ENCODE measurements at regions not wholly inside any gene's neighbourhood (a gene's known extent, or its start where the extent isn't known, plus 50 kb on each side); places are given as distances from the start of the nearest gene placed in this dataset.

DNA sequence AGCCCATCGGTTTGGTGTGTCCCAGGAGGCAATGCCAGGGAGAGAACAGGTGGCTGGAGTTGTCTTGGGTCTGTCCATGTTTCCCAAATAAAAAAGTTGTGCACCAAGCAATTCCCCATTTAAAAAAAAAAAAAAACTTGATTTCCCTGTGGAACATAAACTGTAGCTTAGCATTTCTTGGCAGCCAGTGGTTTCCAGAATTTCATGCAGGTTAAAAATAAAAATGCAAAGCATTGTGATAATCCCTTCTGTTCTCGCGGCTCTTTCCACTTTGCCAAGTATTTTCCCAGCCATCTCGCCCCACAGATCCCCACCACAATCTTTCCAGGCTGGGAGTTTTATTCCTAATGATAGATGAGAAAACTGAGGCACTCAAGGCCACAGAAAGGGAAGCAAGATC is 51.4 kb upstream of the MSX1 start:
- DNase-seq (ENCODE audit: low read depth in 3 of 3), result no peak

DNA sequence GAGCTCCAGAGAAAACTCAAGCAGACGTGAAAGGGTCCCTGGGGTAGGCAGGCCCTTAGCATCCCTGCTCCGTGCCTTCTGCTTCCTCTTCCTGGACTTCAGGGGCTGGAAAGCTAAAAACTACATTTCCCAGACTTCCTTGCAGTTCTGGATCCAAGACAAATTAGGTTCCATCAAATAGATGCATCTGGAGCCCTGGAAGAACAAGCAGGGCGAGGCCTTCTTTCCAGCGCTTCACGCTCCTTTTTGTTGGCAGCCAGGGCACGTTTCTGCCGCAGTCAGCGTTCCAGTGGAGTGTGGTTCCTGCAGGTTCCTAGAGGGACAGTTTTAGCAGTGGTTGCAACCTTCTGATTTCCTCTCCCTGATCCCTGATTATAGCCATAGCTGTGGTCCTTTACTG is 53.6 kb upstream of the MSX1 start:
- DNase-seq (ENCODE audit: low read depth in 3 of 3), result no peak

DNA sequence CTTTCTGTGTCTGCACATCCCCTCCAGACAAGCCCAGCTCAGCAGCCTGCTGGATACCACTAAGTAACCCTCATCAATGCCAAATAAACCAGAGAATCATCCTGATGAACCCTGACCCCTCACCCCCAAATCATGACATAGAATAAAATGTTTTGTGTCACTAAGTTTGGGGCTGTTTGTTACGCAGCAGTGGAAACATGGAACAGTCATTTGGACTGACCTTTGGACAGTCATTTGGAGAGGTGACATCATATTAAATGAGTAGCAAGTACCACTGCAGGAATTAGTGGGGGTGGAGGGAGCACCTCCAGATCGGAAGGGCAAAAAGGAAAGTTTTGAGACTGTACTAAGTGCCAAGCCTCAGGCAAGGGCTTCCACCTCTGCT is 55.6 kb upstream of the MSX1 start:
- no peak for DNase-seq (ENCODE audit: low read depth in 3 of 3)

DNA sequence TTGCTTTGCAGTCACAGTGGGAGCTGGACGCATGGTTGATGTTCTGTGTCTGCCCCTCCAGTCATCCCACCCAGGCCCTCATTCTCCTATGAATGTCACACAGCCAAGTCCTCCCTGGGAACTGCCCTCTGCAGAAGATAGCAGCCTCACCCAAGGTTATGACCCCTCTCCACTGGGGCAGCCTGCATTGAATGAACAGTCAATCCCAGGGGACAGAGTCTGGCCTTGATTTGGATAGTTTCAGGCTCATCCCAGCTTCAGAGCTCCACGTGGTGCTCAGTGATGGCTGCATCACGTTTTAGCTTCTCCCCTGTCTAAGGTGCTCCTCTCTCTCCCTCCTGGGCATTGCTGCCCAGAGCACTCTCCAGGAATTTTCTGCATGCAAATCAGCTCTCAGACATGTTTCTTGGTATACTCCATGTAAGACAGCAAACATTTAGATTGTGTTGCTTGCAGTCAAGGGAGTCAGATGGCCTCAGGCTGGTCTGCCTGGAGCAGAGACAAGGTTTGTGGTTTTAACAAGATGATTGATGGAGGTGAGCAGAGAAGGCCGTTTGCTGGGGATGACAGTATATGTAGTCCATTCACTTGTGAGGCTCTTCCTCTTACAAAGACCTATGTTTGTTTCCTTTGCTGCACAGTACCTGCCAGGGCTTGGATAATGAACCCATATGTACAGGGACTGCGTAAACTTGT is 56.1 kb upstream of the MSX1 start:
- DNase-seq (ENCODE audit: low read depth in 3 of 3), result no peak

DNA sequence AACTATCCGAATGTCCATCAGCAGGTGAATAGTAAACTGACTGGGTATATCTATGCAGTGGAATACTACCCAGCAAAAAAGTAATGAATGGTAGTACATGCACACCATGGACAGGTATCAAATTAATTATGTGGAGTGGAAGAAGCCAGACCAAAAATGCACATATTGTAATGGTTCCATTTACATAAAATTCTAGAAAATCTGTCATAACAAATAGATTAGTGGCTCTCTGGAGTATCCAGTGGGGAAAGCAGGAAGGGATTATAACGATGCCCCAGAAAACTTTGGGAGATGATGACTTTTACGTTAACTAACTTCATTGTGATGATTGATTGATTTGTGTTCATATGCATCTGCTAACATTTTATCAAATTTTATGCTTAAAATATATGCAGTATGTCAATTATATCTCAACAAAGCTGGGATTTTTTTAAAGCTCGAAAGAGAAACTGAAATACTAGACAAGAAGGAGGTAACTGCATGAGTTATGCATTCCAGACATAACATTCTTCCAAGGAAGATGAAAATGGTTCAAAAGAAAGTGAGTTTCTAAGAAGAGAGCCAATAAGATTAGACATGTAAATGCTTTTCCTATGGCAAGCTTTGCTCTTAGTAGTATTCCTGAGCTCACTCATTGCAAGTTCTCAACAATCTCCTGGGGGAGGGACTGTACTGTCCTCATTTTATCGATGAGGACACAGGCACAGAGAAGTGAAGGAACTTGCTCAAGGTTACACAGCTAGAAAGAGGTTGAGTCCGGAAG is 58.6 kb upstream of the MSX1 start:
- DNase-seq (ENCODE audit: low read depth in 3 of 3), result no peak

DNA sequence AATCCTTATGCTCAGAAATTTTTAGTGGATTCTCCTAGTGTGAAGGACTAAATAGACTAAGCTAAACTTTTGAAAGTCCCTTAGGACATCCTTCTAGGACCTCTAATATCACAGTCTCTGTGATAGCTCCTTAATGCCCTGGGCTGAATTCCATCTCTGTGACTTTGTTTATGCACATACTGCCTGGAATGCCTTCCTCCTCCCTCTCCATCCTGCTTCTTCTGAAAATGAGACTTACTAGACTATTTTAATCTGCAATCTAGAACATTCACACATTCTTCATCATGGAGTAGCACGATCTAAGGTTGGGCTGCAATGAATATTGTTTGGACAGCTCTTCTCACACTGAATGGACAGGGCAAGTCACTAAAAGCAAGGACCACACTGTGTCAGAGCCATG is 65.0 kb upstream of the MSX1 start:
- no peak for DNase-seq (ENCODE audit: low read depth in 3 of 3)

DNA sequence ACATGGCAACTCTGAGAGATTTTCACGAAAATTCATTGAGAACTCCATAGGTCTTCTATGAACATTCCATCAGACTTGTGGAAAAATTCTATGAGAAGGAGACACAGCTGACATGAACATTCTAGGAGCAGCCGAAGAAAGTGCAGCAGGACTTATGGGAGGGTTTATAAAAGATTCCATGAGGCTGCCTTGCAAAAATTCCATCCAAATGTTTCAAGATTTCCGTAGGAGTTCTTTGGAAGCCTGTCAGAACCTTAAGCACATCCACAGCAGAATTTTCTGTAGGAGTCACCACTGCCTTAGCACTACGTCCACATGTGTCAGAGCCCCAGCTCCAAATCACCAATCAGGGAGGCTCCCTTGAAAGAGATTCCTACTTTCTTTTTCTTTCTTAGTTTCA is 67.0 kb upstream of the MSX1 start:
- no peak for DNase-seq (ENCODE audit: low read depth in 3 of 3)

DNA sequence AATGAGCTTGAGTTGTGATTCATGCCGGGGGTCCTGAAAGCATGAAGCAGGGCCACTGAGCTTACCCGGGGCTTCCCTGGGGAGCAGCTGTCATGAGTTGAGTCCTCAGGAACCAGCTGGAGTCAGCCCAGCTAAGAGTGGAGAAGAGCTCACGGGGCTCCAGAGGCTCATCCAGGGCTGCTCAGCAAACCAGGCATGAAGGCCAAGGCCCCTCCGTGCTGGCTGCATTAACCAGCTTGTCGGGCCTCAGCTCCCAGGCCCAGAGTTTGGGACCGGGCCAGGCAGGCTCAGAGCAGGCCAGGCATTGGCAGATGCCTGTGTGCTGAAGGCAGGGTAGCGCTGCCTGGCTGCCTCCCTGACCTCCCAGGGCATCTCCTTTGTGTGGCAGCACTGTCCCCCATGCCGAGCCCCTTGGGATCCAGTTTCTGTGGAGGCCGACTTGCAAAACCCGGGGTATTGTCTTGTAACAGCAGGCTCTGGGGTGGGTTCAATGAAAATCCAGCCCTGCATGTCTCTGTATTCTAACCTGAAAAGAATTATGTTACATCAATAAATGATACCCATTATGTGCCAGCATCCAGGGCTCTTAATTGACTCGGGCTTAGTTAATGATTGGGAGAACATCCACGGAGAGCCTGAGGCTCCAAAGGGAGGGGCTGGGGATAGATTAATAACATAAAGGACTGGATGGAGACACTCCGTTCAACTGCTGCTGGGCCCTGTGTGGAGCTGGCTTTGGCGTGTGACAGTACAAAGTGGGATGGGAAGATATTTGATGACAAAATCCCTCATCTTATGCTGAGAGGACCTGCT is 68.0 kb upstream of the MSX1 start:
- DNase-seq (ENCODE audit: low read depth in 3 of 3), result no peak

DNA sequence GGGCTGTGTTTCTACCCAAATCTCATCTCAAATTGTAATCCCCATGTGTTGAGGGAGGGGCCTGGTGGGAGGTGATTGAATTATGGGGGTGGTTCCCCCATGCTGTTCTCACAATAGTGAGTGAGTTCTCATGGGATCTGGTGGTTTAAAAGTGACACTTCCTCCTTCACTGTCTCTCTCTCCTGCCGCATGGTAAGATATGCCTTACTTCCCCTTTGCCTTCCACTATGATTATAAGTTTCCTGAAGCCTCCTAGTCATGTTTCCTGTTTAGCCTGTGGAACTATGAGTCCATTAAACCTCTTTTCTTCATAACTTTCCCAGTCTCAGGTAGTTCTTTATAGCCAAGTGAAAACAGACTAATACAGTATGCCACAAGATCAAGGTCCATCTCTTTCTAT is 70.0 kb upstream of the MSX1 start:
- no peak for DNase-seq (ENCODE audit: low read depth in 3 of 3)

DNA sequence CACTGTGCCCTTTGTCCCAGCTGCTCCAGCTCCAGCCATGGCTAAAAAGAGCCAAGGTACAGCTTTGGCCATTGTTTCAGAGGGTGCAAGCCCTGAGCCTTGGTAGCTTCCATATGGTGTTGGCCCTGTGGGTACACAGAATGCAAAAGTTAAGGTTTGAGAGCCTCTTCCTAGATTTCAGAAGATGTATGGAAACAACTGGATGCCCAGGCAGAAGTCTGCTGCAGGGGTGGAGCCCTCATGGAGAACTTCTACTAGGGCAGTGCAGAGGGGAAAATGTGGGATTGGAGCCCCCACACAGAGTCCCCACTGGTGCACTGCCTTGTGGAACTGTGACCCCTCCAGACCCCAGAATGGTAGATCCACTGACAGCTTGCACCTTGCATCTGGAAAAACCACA is 70.9 kb upstream of the MSX1 start:
- DNase-seq (ENCODE audit: low read depth in 3 of 3), result no peak

DNA sequence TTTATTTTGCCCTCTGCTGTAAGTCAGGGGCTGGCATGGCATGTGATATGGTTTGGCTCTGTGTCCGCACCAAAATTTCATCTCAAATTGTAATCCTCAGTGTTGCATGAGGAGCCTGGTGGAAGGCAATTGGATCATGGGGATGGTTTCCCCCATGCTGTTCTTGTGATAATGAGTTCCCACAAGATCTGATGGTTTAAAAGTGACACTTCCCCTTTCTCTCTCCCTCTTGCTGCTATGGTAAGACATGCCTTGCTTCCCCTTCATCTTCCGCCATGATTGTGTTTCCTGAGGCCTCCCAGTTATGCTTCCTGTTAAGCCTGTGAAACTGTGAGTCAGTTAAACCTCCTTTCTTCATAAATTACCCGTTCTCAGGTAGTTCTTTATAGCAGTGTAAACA is 72.0 kb upstream of the MSX1 start:
- no peak for DNase-seq (ENCODE audit: low read depth in 3 of 3)

DNA sequence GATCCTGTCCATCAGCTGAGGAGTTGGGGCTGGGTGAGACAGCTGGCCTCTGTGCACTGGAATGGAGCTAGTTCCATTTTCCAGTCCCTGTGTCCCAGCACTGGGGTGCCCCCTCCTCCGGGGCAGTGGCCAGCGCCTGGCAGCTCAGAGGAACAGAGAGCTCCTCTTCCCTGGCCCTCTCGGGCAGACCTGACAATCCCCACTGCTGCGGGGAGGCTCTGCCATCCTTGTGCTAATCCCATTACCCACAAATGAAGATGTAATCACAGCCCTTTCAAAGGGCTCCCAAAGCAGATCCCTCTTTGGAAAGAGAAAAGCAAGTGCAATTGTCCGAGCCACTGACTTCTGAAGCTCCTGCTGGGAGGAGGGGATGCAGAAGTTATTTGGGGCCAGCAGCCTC is 75.1 kb upstream of the MSX1 start:
- DNase-seq (ENCODE audit: low read depth in 3 of 3), result no peak

DNA sequence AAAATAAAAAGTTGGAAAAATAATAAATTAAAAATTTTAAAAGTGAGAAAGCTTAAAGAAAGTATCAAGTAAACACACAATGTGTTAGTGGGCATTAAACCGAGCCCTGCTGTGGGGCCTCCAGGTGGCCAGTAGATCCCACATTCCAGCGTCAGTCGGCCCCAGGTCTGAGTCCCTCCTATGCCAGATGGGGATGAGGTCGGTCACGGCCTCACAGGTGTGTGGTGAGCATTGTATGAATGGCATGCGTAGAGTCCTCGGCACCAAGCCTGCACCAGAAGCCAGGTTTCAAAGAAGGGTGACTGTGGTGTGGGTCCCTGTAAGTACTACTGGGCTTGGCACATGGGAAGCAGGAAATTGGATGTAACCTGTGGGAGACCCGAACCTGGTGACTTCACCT is 75.6 kb upstream of the MSX1 start:
- DNase-seq (ENCODE audit: low read depth in 3 of 3), result no peak

DNA sequence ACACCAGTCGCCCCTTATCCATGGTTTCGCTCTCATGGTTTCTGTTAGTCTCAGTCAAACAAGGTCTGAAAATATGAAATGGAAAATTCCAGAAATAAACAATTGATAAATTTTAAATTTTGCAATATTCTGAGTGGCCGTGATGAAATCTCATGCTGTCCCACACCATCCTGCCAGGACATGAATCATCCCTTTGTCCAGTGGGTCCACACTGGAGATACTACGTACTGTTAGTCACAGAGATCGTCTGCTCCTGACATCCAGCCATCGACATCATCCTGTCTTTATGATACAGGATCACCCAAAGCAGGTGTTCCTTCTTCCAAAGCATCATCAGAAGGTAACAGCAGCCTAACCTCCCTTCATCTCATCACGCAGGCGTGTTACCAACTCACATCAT is 76.5 kb upstream of the MSX1 start:
- DNase-seq (ENCODE audit: low read depth in 3 of 3), result no peak

DNA sequence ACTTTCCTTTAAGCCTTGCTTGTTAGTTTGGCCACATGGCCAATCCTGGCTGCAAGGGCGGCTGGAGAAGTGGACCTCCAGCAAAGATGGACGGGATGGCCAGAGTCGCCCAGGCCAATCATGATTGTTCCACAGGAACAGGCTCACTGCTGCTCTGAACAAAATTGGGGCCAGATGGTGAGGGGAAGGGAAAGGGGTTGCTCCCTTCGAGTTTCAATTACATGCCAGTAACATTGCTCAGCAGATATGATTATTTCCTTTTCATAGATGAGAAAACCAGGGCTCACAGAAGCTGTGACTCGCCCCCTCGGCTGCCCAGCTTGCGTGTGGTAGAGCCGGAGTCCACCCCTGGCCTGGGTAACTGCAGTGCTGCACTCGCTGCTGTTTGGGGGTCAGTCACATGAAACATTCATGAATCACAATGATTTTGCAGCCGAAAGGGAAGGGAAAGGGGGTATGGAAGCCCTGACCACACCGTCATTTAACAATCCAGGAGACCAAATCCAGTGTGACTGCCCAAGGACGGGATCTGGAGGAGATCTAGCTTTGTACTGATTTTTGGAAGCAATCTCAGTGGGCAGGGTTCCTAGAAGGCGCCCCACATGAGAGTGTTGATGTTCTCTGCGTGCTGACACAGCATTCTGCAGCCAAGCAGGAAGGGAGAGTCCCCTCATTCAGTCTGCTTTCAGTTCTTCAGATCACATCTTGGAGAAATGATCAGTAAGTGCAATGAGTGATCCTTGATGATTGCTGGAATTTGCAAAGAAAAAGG is 77.3 kb upstream of the MSX1 start:
- DNase-seq (ENCODE audit: low read depth in 3 of 3), result no peak

DNA sequence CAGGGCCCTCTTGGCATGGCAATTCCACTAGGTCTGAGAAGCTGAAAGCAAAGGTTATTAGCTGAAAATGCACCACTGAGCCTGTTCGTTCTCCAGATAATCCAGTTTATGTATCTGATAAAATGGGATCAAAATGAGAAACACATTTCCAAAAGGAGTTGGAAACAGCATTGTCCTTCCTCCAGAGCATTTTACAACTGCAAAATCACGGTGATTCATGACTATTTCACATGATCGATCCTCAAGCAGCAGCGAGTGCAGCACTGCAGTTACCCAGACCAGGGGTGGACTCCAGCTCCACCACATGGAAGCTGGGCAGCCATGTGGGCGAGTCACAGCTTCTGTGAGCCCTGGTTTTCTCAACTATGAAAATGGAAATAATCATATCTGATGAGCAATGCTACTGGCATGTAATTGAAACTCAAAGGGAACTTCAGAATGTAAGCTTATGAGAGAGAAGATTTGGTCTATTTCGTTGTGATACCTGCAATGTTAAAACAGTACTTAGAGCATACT is 78.7 kb upstream of the MSX1 start:
- DNase-seq (ENCODE audit: low read depth in 3 of 3), result no peak

DNA sequence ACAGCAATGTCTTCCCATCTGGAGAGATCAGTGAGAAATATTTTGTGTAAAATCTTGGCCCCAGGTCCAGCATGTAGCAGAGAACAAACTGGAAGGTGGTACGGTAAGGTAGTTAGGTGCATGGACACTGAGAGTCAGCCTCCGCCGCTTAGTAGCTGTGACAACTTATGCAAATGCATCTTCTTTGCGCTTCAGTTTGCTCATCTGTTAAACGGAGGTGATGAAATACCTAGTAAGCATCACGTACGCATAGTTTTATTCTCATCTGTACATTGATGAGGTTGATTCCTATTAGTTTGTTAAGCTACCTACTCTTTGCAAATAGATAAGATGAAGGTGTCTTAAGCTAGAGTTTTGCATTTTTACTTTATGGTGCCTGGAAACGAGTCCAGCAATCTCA is 80.0 kb upstream of the MSX1 start:
- no peak for DNase-seq (ENCODE audit: low read depth in 3 of 3)

DNA sequence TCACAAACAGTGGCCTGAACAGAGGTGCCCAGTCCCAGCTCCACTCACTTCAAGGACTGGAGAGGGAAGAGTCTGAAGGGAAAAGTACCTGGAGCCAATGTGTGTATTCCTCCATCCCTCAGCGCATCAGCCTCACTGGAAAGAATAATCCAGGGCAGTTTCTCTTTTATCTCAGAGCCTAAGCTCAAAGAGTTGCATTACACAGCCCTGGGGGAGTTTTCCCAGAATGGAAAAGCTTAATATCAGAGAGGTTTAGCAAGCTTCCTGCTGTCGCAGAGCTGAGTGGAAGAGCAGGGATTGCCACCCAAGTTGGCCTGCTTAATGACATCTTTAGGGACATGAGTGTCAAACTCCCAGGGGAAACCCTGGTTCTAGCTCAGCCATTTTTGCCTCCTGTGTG is 80.4 kb upstream of the MSX1 start:
- DNase-seq (ENCODE audit: low read depth in 3 of 3), result no peak

DNA sequence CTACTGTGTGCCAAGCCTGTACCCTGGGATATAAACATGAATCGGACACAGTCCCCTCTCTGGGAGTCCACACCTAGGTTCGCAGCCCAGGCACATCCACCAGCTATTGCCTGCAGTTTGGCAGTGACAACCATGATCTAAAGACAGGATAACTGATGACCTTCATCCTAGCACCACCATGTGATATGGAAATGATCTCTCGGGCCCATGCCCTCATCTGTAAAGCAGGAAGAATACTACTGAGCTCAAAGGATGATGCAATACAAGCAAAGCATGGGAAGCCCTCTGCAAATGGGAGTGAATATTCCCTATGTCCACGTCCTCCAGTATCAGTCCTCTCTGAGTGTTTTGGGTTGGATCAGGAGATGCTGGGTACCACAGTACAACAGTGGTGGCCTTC is 80.9 kb upstream of the MSX1 start:
- no peak for DNase-seq (ENCODE audit: low read depth in 3 of 3)

DNA sequence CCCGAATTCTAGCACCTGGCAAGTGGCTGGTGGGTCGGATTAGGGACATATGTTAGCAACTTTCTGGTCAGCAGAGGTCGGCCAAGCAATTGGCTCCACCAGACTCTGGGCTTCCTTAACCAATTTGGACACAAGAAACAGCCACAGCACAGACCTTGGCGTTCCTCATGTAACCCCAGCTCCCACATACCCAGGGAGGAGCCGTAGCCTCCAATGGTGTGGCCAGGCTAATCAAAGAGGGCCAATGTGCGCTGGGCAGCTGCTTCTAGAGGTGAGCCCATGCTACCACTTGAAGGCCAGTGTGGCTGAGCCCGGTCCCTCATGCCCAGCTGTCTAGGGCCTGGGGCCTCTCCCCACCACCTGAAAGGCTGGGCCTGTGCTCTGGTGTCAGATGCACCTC is 82.5 kb upstream of the MSX1 start:
- no peak for DNase-seq (ENCODE audit: low read depth in 3 of 3)

DNA sequence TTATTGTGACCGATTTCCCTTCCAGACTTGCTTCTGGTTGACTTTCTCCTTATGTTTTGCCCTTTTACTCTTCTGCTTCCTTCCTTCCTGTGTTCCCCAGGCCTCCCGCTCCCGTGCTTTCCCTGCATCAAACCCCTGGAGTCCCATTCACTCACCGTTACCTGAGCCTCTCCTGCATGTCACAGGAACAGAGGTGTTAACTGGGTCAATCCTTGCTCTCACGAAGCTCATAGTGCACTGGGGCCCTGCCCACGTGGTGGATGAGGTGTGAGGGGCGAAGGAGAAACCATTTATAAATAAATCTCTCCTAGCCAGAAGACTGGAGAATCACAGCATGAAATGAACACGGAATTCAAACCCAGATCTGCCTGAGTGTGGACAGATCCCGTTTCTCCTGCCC is 83.1 kb upstream of the MSX1 start:
- no peak for DNase-seq (ENCODE audit: low read depth in 3 of 3)

DNA sequence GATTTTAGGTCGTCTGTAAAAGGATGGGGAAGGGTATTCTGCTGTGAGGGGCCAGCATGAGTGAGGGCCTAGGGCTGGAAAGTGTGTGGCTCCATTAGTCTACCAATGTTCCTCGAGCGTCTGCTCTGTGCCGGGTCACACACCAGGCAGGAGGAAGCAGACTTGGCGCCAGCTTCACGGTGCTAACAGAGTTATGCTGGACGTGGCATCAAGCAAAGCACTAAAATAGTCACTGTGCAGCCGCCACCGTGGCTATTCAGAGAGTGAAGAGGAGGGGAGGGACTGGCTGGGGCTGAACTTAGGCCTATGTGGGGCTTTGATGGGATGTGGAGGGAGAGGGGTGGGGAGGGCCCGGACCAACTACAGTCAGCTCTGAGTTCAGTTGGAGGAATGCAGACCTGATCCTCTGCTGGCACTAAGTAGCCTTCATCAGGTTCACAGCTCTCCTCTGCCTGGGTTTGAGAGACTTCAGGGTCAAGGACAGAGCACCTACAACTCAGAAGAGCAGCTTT is 83.9 kb upstream of the MSX1 start:
- DNase-seq (ENCODE audit: low read depth in 3 of 3), result no peak
